ENCODE measurements at regions not wholly inside any gene's neighbourhood (a gene's known extent, or its start where the extent isn't known, plus 50 kb on each side); places are given as distances from the start of the nearest gene placed in this dataset.

DNA sequence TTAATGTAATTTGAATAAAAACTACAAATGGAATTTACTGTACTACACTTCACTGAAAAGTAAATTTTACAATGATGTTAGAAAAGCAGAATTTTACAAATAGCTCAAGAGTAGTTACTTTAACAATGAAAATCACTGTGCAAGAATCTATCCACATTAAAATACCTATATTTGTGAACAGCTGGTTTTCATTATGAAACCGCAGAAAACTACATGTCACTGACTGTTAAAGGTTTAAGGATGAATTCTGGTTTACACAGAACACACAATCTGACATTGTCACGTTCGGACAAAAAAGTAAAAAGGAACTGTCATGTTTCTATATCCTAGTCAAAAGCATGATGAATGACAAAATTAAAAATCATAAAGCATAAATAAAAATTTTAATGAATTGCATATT lies 415.3 kb upstream of the PRKCQ start:
- Histone ChIP-seq H3K36me3 (ENCODE audit: insufficient read depth) (no peaks in the 10 kb centered on the region), H3K27ac (ENCODE audit: low read depth) (no peak overlapping the region), H3K4me3 (no peak overlapping the region), H3K9me2 (ENCODE audit: insufficient read depth) (0 out of 2 replicates have a peak, but pooled peaks cover 5% of the 10 kb centered on the region), H2AFZ (no peak overlapping the region), H3F3A (replicated peaks; ENCODE audit: low read depth) (no peaks in the 10 kb centered on the region), H3K4me2 (no peak overlapping the region), H3K79me2 (replicated peaks; ENCODE audit: insufficient read depth) (no peaks in the 10 kb centered on the region), H4K20me1 (replicated peaks; ENCODE audit: insufficient read depth) (no peaks in the 10 kb centered on the region), H3K27me3 (ENCODE audit: insufficient read depth) (no peaks in the 10 kb centered on the region), H3K4me1 (ENCODE audit: insufficient read depth) (no peaks in the 10 kb centered on the region)
- no peak for DNase-seq (ENCODE audit: low spot score)
- no peak for TF ChIP-seq EZH2 (IDR thresholded peaks at IDR 0.05; ENCODE audit: low read depth, unreplicated experiment)
- no peak for TF ChIP-seq EZH2phosphoT487 (IDR thresholded peaks at IDR 0.05; ENCODE audit: unreplicated experiment)
- no peak for TF ChIP-seq REST (IDR thresholded peaks at IDR 0.05; ENCODE audit: unreplicated experiment)
- TF ChIP-seq POLR2AphosphoS5 (IDR thresholded peaks at IDR 0.05; ENCODE audit: low read depth) = no peak
- no peak for TF ChIP-seq STAT1 (IDR thresholded peaks at IDR 0.05; ENCODE audit: unreplicated experiment)
- no peak for TF ChIP-seq JUNB (IDR thresholded peaks at IDR 0.05; ENCODE audit: unreplicated experiment)
- TF ChIP-seq NANOG (IDR thresholded peaks at IDR 0.05; ENCODE audit: borderline replicate concordance) = no peak
- TF ChIP-seq CTCF (conservative IDR thresholded peaks at IDR 0.05; ENCODE audit: low read depth in 2 of 2) = no peak
- TF ChIP-seq ZNF331 (CRISPR knock-in tag; IDR thresholded peaks at IDR 0.05; ENCODE audit: low read depth) = no peak
- no peak for TF ChIP-seq ETS1 (IDR thresholded peaks at IDR 0.05)
- TF ChIP-seq ZNF114 (CRISPR knock-in tag; IDR thresholded peaks at IDR 0.05) = no peak
- TF ChIP-seq, protein P1, sequence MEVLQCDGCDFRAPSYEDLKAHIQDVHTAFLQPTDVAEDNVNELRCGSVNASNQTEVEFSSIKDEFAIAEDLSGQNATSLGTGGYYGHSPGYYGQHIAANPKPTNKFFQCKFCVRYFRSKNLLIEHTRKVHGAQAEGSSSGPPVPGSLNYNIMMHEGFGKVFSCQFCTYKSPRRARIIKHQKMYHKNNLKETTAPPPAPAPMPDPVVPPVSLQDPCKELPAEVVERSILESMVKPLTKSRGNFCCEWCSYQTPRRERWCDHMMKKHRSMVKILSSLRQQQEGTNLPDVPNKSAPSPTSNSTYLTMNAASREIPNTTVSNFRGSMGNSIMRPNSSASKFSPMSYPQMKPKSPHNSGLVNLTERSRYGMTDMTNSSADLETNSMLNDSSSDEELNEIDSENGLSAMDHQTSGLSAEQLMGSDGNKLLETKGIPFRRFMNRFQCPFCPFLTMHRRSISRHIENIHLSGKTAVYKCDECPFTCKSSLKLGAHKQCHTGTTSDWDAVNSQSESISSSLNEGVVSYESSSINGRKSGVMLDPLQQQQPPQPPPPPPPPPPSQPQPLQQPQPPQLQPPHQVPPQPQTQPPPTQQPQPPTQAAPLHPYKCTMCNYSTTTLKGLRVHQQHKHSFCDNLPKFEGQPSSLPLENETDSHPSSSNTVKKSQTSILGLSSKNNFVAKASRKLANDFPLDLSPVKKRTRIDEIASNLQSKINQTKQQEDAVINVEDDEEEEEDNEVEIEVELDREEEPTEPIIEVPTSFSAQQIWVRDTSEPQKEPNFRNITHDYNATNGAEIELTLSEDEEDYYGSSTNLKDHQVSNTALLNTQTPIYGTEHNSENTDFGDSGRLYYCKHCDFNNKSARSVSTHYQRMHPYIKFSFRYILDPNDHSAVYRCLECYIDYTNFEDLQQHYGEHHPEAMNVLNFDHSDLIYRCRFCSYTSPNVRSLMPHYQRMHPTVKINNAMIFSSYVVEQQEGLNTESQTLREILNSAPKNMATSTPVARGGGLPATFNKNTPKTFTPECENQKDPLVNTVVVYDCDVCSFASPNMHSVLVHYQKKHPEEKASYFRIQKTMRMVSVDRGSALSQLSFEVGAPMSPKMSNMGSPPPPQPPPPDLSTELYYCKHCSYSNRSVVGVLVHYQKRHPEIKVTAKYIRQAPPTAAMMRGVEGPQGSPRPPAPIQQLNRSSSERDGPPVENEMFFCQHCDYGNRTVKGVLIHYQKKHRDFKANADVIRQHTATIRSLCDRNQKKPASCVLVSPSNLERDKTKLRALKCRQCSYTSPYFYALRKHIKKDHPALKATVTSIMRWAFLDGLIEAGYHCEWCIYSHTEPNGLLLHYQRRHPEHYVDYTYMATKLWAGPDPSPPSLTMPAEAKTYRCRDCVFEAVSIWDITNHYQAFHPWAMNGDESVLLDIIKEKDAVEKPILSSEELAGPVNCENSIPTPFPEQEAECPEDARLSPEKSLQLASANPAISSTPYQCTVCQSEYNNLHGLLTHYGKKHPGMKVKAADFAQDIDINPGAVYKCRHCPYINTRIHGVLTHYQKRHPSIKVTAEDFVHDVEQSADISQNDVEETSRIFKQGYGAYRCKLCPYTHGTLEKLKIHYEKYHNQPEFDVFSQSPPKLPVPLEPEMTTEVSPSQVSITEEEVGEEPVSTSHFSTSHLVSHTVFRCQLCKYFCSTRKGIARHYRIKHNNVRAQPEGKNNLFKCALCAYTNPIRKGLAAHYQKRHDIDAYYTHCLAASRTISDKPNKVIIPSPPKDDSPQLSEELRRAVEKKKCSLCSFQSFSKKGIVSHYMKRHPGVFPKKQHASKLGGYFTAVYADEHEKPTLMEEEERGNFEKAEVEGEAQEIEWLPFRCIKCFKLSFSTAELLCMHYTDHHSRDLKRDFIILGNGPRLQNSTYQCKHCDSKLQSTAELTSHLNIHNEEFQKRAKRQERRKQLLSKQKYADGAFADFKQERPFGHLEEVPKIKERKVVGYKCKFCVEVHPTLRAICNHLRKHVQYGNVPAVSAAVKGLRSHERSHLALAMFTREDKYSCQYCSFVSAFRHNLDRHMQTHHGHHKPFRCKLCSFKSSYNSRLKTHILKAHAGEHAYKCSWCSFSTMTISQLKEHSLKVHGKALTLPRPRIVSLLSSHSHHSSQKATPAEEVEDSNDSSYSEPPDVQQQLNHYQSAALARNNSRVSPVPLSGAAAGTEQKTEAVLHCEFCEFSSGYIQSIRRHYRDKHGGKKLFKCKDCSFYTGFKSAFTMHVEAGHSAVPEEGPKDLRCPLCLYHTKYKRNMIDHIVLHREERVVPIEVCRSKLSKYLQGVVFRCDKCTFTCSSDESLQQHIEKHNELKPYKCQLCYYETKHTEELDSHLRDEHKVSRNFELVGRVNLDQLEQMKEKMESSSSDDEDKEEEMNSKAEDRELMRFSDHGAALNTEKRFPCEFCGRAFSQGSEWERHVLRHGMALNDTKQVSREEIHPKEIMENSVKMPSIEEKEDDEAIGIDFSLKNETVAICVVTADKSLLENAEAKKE (CRISPR knock-in tag; IDR thresholded peaks at IDR 0.05) = no peak
- no peak for TF ChIP-seq CREB1 (CRISPR knock-in tag; IDR thresholded peaks at IDR 0.05; ENCODE audit: low read depth)
- Mint-ChIP-seq H3K27ac (no peak overlapping the region), H3K4me1 (no peaks in the 10 kb centered on the region), H3K9me3 (peaks cover 5% of the 10 kb centered on the region; the same call in 2 of the 3 replicates), H3K4me3 (no peak overlapping the region), H3K36me3 (ENCODE audit: low read depth) (peaks cover 6% of the 10 kb centered on the region; the same call in 2 of the 3 replicates), H3K27me3 (ENCODE audit: insufficient read depth, low read depth, poor library complexity) (peaks cover 8% of the 10 kb centered on the region)
- no peak for ATAC-seq
